ENCODE measurements at regions not wholly inside any gene's neighbourhood (a gene's known extent, or its start where the extent isn't known, plus 50 kb on each side); places are given as distances from the start of the nearest gene placed in this dataset.
A peak's percentile ranks its signal among the peaks of the same experiment; 100 is the strongest.
"Not testable (repeated sequence)": the region's sequence is repeated elsewhere in the genome, so short reads cannot be mapped to it uniquely, and the experiment has no call there.

GRCh38 chr7:106735637-106736036 is 74.7 kb upstream of the CCDC71L start:
- Mint-ChIP-seq H3K4me1 (peaks cover 21 to 28% of the 10 kb centered on the region in 2 donors), H3K4me3 (no peak overlapping the region), H3K36me3 (peaks cover 0 to 5% (median 0%) of the 10 kb centered on the region in 3 donors), H3K27ac (no peak overlapping the region), H3K27me3 (ENCODE audit: low read depth in 3 of 3) (peaks cover 0 to under 1% (median 0%) of the 10 kb centered on the region in 3 donors), H3K9me3 (peaks cover 0 to 2% (median 0%) of the 10 kb centered on the region in 6 donors)
- no peak for DNase-seq

DNA sequence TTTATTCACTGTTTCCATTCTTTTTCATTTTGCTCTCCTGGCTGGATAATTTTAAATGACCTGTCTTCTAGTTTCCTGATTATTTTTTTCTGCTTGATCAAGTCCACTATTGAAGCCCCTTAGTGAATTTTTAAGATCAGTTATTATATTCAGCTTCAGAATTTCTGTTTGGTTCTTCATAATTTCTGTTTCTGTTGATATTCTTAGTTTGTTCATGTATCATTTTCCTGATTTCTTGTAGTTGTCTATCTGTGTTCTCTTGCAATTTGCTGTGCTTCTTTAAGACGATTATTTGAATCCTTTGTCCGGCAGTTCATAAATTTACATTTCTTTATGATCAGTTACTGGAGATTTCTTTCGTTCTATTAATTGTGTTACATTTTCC is 75.2 kb upstream of the CCDC71L start:
- DNase-seq = no peak
- H3K4me1 Mint-ChIP-seq = peaks cover 18 to 23% of the 10 kb centered on the region in 2 donors
- peak overlapping the region in 1 of 6 donors; percentile 15 for H3K27ac Mint-ChIP-seq
- H3K27me3 Mint-ChIP-seq (ENCODE audit: low read depth in 3 of 3) = peaks cover 0 to 4% (median 0%) of the 10 kb centered on the region in 3 donors
- H3K9me3 Mint-ChIP-seq = peaks cover 0 to 2% (median 0%) of the 10 kb centered on the region in 6 donors
- H3K4me3 Mint-ChIP-seq = no peak overlapping the region
- H3K36me3 Mint-ChIP-seq = peaks cover 0 to 5% (median 0%) of the 10 kb centered on the region in 3 donors

DNA sequence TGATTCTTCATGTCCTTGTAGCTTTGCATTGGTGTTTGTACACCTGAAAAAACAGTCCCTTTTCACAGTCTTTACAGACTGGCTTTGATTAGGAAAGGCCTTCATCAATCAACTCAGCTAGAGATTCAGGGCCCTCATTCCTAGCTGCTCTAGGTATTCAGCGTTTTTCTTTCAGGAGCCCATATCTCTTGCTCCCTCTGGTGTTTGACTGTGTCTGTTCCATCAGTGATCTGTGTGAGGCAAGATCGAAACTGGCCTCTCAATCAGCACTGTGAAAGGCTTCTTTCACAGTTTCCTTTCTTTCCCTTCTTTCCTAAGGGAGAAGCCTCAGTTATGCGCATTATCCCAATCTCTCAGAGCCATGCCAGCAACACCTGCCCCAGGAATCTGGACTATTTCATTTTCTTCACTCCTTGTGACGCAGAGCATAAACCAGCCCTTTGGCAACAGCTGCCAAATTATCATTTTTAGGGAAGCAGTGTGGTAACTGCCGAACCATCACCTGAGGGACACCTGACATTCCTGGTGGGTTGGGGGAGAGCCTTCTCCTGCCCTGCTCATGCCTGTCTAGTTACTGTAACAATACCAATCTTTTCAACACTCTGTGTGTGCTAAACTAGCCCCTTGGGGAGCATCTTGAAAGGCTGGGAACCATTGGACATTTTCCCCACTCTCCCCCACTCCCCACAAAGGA is 75.7 kb upstream of the CCDC71L start:
- peaks cover 12 to 18% of the 10 kb centered on the region in 2 donors for H3K4me1 Mint-ChIP-seq
- peaks cover 0 to 5% (median 0%) of the 10 kb centered on the region in 3 donors for H3K36me3 Mint-ChIP-seq
- peak overlapping the region in 1 of 5 donors; percentile 0 for H3K4me3 Mint-ChIP-seq
- H3K27ac Mint-ChIP-seq = peak overlapping the region in 1 of 6 donors; percentile 15
- H3K27me3 Mint-ChIP-seq (ENCODE audit: low read depth in 3 of 3) = peaks cover 0 to 4% (median 0%) of the 10 kb centered on the region in 3 donors
- DNase-seq = peak; percentile 34 to 54 (median 45)
- H3K9me3 Mint-ChIP-seq = peaks cover 0 to 2% (median 0%) of the 10 kb centered on the region in 6 donors

- peaks cover 7 to 12% of the 10 kb centered on the region in 2 donors for H3K4me1 Mint-ChIP-seq
- no peak overlapping the region for H3K27ac Mint-ChIP-seq
These were observed 76.2 kb upstream of the CCDC71L start for GRCh38 chr7:106737202-106737562.

GRCh38 chr7:106740806-106741205 is 79.8 kb upstream of the CCDC71L start:
- Mint-ChIP-seq H3K27me3 (ENCODE audit: low read depth in 3 of 3) (peaks cover 0 to 4% (median 0%) of the 10 kb centered on the region in 3 donors), H3K4me3 (no peak overlapping the region), H3K4me1 (peaks cover 3 to 6% of the 10 kb centered on the region in 2 donors), H3K36me3 (peaks cover 0 to 5% (median 0%) of the 10 kb centered on the region in 3 donors), H3K27ac (no peak overlapping the region), H3K9me3 (peaks cover 0 to under 1% (median 0%) of the 10 kb centered on the region in 6 donors)
- DNase-seq = no peak

More at GRCh38 chr7:106737202-106737562, 76.2 kb upstream of the CCDC71L start:
- Mint-ChIP-seq H3K9me3 (peaks cover 0 to 2% (median 0%) of the 10 kb centered on the region in 6 donors), H3K36me3 (peaks cover 0 to 5% (median 0%) of the 10 kb centered on the region in 3 donors), H3K27me3 (ENCODE audit: low read depth in 3 of 3) (peaks cover 0 to 4% (median 0%) of the 10 kb centered on the region in 3 donors), H3K4me3 (no peak overlapping the region)
- DNase-seq = no peak

DNA sequence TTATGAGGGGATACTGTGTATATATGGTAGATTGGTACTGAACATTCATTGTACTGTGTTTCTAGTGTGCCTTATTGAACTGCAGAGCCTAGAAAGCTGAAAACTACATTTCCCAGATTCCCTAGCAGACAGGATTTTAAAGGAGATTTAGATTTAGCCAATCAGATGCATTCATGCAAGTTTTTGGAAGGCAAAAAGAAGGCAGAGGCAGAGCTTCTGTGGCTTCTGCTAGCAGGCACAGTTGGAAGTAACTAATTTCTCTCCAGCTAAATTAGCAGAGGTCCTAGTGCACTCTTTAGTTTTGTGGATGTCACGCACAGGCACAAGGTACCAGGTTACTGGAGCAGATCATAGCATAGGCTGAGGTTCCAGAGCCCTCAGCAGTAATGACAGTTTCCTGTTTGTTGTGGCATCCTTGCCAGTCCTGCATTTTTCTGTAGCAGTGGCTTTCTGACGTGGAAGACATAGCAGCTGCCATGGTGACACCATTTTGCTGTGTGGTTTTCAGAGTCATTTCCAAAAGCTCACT is 83.7 kb upstream of the CCDC71L start:
- H3K9me3 Mint-ChIP-seq = no peaks in the 10 kb centered on the region
- no peaks in the 10 kb centered on the region for H3K36me3 Mint-ChIP-seq
- no peak overlapping the region for H3K4me3 Mint-ChIP-seq
- no peaks in the 10 kb centered on the region for H3K4me1 Mint-ChIP-seq
- H3K27ac Mint-ChIP-seq = no peak overlapping the region
- no peak for DNase-seq
- H3K27me3 Mint-ChIP-seq (ENCODE audit: low read depth in 3 of 3) = peaks cover 0 to 6% (median 3%) of the 10 kb centered on the region in 3 donors

GRCh38 chr7:106747301-106747700 is 86.3 kb upstream of the CCDC71L start:
- not testable (repeated sequence) for H3K9me3 Mint-ChIP-seq, H3K27ac Mint-ChIP-seq, DNase-seq

GRCh38 chr7:106747804-106748203 is 86.8 kb upstream of the CCDC71L start:
- Mint-ChIP-seq H3K27ac (no peak overlapping the region), H3K36me3 (no peaks in the 10 kb centered on the region), H3K4me3 (no peak overlapping the region), H3K9me3 (peaks cover 0 to 3% (median 0%) of the 10 kb centered on the region in 6 donors), H3K27me3 (ENCODE audit: low read depth in 3 of 3) (peaks cover 0 to 5% (median 1%) of the 10 kb centered on the region in 3 donors), H3K4me1 (no peaks in the 10 kb centered on the region)
- DNase-seq = no peak

More at GRCh38 chr7:106747301-106747700, 86.3 kb upstream of the CCDC71L start:
- not testable (repeated sequence) for H3K27me3 Mint-ChIP-seq (ENCODE audit: low read depth in 3 of 3); H3K4me3 Mint-ChIP-seq; H3K4me1 Mint-ChIP-seq; H3K36me3 Mint-ChIP-seq

DNA sequence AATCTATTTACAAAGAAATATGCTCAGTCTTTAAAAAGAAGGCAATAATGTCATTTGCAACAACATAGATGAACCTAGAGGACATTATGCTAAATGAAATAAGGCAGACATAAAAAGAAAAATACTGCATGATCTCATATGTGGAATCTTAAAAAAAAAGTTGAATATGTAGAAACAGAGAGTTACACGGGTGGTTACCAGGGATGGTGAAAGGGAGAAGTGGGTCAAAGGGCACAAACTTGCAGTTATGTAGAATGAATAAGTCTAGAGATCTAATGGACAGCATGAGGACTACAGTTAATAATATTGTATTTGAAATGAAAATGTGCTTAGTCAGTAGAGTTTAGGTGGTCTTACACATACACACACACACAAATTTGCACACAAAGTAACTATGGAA is 88.2 kb upstream of the CCDC71L start:
- Mint-ChIP-seq H3K4me3 (no peak overlapping the region), H3K9me3 (peaks cover 0 to 3% (median under 1%) of the 10 kb centered on the region in 6 donors), H3K27me3 (ENCODE audit: low read depth in 3 of 3) (peaks cover 0 to 5% (median 1%) of the 10 kb centered on the region in 3 donors), H3K27ac (no peak overlapping the region), H3K36me3 (no peaks in the 10 kb centered on the region), H3K4me1 (no peaks in the 10 kb centered on the region)
- no peak for DNase-seq

GRCh38 chr7:106750773-106751172 is 89.8 kb upstream of the CCDC71L start:
- Mint-ChIP-seq H3K4me3 (no peak overlapping the region), H3K27ac (no peak overlapping the region), H3K36me3 (no peaks in the 10 kb centered on the region), H3K9me3 (peaks cover 0 to 6% (median under 1%) of the 10 kb centered on the region in 6 donors), H3K27me3 (ENCODE audit: low read depth in 3 of 3) (peaks cover 0 to 5% (median 1%) of the 10 kb centered on the region in 3 donors), H3K4me1 (no peaks in the 10 kb centered on the region)
- DNase-seq = no peak

GRCh38 chr7:106752367-106752766 is 91.4 kb upstream of the CCDC71L start:
- Mint-ChIP-seq H3K36me3 (no peaks in the 10 kb centered on the region), H3K4me1 (no peaks in the 10 kb centered on the region), H3K27me3 (ENCODE audit: low read depth in 3 of 3) (peaks cover 0 to 2% (median 1%) of the 10 kb centered on the region in 3 donors), H3K27ac (no peak overlapping the region), H3K9me3 (peaks cover 0 to 6% (median under 1%) of the 10 kb centered on the region in 6 donors), H3K4me3 (no peak overlapping the region)
- DNase-seq = no peak

GRCh38 chr7:106755024-106755423 is 94.1 kb upstream of the CCDC71L start:
- H3K4me1 Mint-ChIP-seq; H3K4me3 Mint-ChIP-seq; H3K9me3 Mint-ChIP-seq; H3K27me3 Mint-ChIP-seq (ENCODE audit: low read depth in 3 of 3); DNase-seq; H3K36me3 Mint-ChIP-seq; H3K27ac Mint-ChIP-seq: not testable (repeated sequence)

- peaks cover 0 to 1% (median 0%) of the 10 kb centered on the region in 3 donors for H3K27me3 Mint-ChIP-seq (ENCODE audit: low read depth in 3 of 3)
These were observed 94.7 kb upstream of the CCDC71L start for GRCh38 chr7:106755641-106756040.

GRCh38 chr7:106756071-106756470 is 95.1 kb upstream of the CCDC71L start:
- no peaks in the 10 kb centered on the region for H3K36me3 Mint-ChIP-seq
- H3K9me3 Mint-ChIP-seq = peaks cover 0 to 6% (median under 1%) of the 10 kb centered on the region in 6 donors
- H3K27ac Mint-ChIP-seq = no peak overlapping the region
- H3K4me3 Mint-ChIP-seq = no peak overlapping the region
- H3K27me3 Mint-ChIP-seq (ENCODE audit: low read depth in 3 of 3) = peaks cover 0 to 1% (median 0%) of the 10 kb centered on the region in 3 donors
- no peaks in the 10 kb centered on the region for H3K4me1 Mint-ChIP-seq
- DNase-seq = no peak

More at GRCh38 chr7:106755641-106756040, 94.7 kb upstream of the CCDC71L start:
- H3K9me3 Mint-ChIP-seq = peaks cover 0 to 6% (median under 1%) of the 10 kb centered on the region in 6 donors
- DNase-seq = no peak
- H3K4me3 Mint-ChIP-seq = no peak overlapping the region
- H3K4me1 Mint-ChIP-seq = no peaks in the 10 kb centered on the region
- no peak overlapping the region for H3K27ac Mint-ChIP-seq
- H3K36me3 Mint-ChIP-seq = no peaks in the 10 kb centered on the region

Data from immature natural killer cell (primary cell).